T follicular helper cell (primary cell): ENCODE measurements at regions not wholly inside any gene's neighbourhood (a gene's known extent, or its start where the extent isn't known, plus 50 kb on each side); places are given as distances from the start of the nearest gene placed in this dataset.
"Not testable (repeated sequence)": the region's sequence is repeated elsewhere in the genome, so short reads cannot be mapped to it uniquely, and the experiment has no call there.

Source experiments
- DNase-seq: peaks from one replicate; pipeline ENCODE4 v3.0.0-alpha.2; 2020; ENCODE audit warnings: low read depth

DNA sequence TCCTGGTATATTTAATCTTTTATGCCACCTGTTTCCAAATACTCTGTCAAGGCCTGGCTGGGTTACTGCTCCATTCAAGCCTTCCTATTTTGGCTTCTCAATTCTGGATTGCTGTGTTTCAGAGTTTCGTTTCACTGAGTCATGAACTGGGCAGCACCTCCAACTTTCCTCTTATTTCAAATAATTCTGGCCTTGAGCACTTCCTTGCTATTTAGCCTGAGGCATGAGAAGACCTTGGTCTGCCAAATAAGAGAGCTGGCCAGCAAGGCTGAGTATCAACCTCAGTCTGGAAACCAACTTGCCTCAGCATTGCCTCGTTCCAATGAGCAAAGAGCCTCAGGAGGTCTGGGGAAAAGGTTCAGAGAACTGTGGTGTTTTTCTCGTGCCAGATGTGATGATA, 66.6 kb downstream of the TNFAIP3 start:
- DNase-seq, result no peak

DNA sequence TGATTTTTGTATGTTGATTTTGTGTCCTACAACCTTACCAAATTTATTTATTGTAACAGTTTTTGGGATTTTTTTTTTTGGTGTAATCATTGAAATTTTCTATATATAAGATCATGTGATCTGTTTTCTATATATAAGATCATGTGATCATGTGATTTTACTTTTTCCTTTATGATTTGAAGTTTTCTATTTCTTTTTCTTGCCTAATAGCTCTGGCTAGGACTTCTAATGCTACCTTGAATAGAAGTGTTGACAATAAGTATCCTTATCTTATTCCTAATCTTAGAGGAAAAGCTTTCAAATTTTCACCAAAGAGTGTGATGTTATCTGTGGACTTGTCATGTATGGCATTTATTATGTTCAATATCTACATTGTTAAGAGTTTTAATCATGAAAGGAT, 69.7 kb downstream of the TNFAIP3 start:
- no peak for DNase-seq

- no peak for DNase-seq
These were observed 70.8 kb downstream of the TNFAIP3 start for GRCh38 chr6:137937834-137938233.

GRCh38 chr6:137938770-137939379, 71.8 kb downstream of the TNFAIP3 start:
- DNase-seq, result no peak

GRCh38 chr6:137941995-137942394, 74.9 kb downstream of the TNFAIP3 start:
- no peak for DNase-seq

GRCh38 chr6:137942736-137943135, 75.7 kb downstream of the TNFAIP3 start:
- DNase-seq, result no peak

DNA sequence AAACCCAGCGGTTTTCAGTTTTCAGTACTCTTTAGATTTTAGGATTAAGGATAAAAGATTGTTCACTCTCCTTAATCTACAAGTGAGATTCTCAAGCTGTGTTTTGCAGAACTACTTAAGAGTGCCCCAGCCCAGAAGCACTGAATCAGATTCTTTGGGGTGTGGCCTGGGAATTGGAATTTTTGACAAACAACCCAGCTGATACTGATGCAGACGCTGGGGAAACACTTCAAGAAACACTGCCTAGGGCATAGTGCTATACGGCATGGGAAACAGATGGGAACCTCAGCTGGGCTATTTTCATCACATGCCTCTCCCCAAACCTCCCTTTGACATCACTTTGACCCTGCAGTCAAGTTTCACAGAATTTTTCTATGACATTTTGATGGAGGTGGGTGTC, 77.3 kb downstream of the TNFAIP3 start:
- DNase-seq, result not testable (repeated sequence)

GRCh38 chr6:137944793-137945498, 77.9 kb downstream of the TNFAIP3 start:
- no peak for DNase-seq

DNA sequence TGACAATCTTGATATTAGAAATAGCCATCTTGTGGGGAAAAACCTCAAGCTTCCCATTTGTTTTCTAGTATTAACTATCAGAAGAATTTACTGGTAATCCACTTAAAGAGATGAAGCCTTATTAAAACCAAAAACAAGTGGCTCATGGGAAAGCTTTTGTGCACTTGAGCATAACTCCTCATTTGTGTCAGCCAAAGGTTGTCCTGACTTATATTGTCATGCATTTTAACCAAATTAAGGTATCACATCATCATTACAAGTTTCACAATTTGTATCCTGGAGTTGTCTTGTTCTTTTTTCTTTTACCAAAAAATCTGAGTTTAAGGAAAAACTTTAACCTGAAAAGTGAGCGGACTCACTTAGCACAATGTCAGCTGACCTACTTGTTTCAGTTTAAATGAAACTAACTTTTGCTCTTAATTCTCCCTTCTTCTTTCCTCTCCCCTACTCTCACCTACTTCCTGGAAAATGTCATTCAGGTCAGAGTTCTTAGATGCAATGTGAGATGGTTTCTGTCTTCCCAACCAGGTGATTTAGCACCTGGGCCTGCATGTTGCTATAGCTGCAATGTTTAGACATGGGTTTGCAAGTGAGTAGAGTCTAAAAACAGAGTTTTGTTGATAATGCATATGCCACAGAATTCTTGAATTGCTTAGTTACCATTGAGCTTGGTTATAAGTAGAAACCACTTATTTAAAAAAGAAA, 82.8 kb downstream of the TNFAIP3 start:
- DNase-seq, result no peak

DNA sequence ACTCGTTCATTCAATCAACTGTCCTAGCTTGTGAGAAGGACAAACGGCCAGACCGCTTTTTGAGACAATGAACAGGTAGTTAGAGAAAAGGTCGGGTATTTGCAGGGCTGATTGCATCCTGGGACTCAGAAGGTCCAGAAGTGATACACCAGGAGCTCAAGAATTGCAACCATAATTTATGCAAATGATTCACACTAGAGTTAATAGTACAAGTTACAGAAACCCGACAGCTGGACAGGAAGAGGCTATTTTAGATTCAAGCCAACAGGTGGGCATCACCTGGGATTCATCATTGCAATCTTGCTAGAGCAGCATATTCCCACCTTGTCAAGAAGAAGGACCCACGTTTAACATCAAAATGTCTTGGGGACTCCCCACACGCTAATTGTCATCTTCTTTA, 83.5 kb downstream of the TNFAIP3 start:
- no peak for DNase-seq

DNA sequence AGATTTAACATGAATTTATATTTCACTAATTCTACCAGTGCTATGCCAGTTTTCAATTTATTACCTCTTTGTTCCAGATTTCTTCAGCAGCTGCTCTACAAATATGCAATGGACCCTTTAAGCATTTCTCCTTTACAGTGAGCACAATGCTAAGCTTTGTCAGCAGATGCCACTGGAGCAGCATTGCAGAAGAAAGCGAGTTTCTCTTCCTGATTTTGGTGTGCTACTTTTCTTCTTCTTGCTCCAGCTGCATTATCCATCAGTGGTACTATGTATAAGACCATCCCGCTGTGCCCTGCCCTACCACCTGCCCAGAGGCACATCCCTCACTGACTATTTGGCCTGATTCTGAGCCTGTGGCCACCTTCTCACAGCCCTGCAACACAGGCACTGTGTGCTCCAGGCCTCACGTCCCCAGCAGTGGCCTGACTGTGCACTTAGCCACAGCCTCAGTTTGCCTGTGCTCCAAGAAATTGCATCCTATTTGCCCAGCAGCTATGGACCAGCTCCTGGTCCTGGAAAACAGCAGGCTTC, 84.1 kb downstream of the TNFAIP3 start:
- DNase-seq, result no peak

DNA sequence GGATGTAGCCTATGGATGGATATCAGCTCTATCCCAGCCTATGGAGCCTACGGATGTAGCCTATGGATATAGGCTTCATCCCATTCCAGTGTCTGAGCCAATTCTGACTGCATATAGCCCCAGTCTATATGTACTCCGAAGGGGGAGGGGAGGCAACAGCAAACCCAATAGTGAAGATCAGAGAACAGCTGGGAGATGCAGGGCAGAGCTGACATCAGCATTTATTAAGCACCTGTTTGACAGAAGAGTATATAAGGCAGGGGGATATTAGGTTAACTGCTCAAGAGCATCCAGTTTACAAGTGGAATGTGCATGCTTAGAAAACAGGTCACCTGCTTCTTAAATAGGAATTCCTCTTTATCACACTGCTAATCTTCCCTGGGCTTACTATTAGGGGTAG, 85.2 kb downstream of the TNFAIP3 start:
- DNase-seq, result no peak

DNA sequence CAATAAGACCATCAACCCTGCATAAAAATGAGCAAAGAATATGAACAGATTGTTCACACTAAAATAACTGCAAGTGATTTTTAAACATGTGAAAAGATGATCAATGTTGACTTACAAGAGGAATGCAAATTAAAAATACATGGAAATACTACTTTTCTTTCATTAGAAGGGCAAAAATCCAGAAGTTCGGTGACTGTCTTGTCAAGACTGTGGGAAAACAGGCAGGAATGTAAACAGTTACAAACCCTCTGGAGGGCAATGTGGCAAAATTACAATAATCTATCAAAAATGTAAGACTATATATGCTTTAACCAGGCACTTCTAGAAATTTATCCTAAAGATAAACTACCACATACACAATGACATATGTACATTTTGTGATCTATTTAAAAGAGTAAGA, 86.7 kb downstream of the TNFAIP3 start:
- no peak for DNase-seq

- DNase-seq, result no peak
These were observed 87.2 kb downstream of the TNFAIP3 start for GRCh38 chr6:137954253-137954652.

GRCh38 chr6:137956098-137956488, 89.0 kb downstream of the TNFAIP3 start:
- no peak for DNase-seq

GRCh38 chr6:137957471-137957870, 90.4 kb downstream of the TNFAIP3 start:
- DNase-seq, result no peak

GRCh38 chr6:137958811-137959565, 91.9 kb downstream of the TNFAIP3 start:
- DNase-seq, result no peak

GRCh38 chr6:137962725-137963124, 95.7 kb downstream of the TNFAIP3 start:
- DNase-seq, result no peak

- no peak for DNase-seq
These were observed 97.8 kb downstream of the TNFAIP3 start for GRCh38 chr6:137964876-137965275.

GRCh38 chr6:137967689-137968454, 100.8 kb downstream of the TNFAIP3 start:
- no peak for DNase-seq

DNA sequence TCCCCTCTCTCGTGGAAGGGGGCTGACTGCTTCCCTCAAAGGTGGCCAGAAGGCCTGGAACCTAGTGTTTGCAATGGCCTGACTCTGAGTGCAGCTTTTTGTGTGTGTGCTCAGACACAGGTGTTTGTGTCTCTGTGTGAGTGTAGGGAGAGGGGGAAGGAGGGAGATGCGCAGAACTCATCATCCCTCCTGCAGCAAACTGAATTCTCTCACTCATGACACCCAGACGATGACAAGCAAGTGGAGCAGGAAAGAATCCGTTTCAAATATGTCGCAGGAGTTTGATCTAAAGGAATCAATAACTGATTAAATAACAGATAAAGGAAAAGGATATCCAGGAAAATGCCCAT, 101.4 kb downstream of the TNFAIP3 start:
- DNase-seq, result no peak

DNA sequence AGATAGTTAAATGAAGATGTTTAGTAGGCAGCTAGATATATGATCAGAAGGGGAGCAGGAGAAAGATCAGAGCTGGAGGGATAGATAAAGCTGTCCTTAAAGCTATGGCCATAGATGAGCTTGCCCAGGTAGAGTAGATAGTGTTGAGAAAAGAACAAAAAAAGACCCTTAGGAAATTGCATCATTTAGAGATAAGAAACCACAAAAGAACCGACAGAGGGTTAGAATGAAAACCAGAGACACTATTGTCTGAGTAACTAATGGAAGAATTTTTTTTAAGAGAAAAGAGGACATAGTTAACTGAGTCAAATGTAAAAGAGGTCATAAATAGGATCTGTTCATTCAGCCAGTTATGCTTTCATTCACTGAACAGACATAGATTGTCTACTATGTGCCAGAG, 101.8 kb downstream of the TNFAIP3 start:
- no peak for DNase-seq
